ENCODE measurements at regions not wholly inside any gene's neighbourhood (a gene's known extent, or its start where the extent isn't known, plus 50 kb on each side); places are given as distances from the start of the nearest gene placed in this dataset.

- ATAC-seq (ENCODE audit: low read depth): no peak
- no peaks in the 10 kb centered on the region for H4K20me1 ChIP-seq (ENCODE audit: control insufficient read depth, insufficient read depth, low read length, poor library complexity, severe bottlenecking)
Observed at GRCh38 chr22:48551716-48552268, 1275.9 kb downstream of the BRD1 start.

GRCh38 chr22:48551061-48551460 is 1276.6 kb downstream of the BRD1 start:
- Histone ChIP-seq H4K20me1 (ENCODE audit: control insufficient read depth, insufficient read depth, low read length, poor library complexity, severe bottlenecking) (no peaks in the 10 kb centered on the region), H3K27me3 (replicated peaks in 1 of 4; ENCODE audit: control extremely low read depth in 1 of 4, control insufficient read depth in 3 of 4, insufficient read depth in 4 of 4, low read length in 3 of 4) (no peaks in the 10 kb centered on the region), H3K36me3 (replicated peaks in 1 of 2; ENCODE audit: control extremely low read depth in 1 of 2, control insufficient read depth in 1 of 2, extremely low read depth in 1 of 2, insufficient read depth in 2 of 2, low read length in 1 of 2) (no peaks in the 10 kb centered on the region), H3K9me3 (ENCODE audit: control extremely low read depth in 1 of 3, control insufficient read depth in 2 of 3, insufficient read depth in 1 of 3, low read length in 2 of 3) (peaks cover 0 to 7% (median 0%) of the 10 kb centered on the region in 3 donors), H3K4me2 (replicated peaks; ENCODE audit: low read depth, low read length, poor library complexity, severe bottlenecking) (no peak overlapping the region), H3K9ac (ENCODE audit: low read length) (no peak overlapping the region), H2AFZ (ENCODE audit: insufficient read depth, low read depth, low read length, poor library complexity, severe bottlenecking) (no peak overlapping the region), H3K79me2 (ENCODE audit: control insufficient read depth, insufficient read depth, low read length) (no peaks in the 10 kb centered on the region), H3K4me3 (ENCODE audit: control extremely low read depth in 1 of 5, extremely low read depth in 1 of 5, insufficient read depth in 1 of 5, low read depth in 2 of 5, low read length in 4 of 5) (no peak overlapping the region), H3K27ac (ENCODE audit: low read length in 2 of 2) (no peak overlapping the region), H3K4me1 (ENCODE audit: control insufficient read depth in 2 of 2, insufficient read depth in 2 of 2, low read length in 2 of 2) (no peaks in the 10 kb centered on the region)
- no peak for ATAC-seq (ENCODE audit: low read depth)
- ChIA-PET CTCF (no interaction called here), POLR2A (no interaction called here)
- WGBS (ENCODE audit: insufficient coverage): 94% methylated on average over 10 of the region's 10 CpGs
- no peak overlapping the region for H3K27ac Mint-ChIP-seq
- intact Hi-C loops (cut with micrococcal nuclease): no loop called here
- no peaks in the 10 kb centered on the region for H3K27me3 Mint-ChIP-seq
- no peak overlapping the region for H3K4me3 Mint-ChIP-seq
- no peaks in the 10 kb centered on the region for H3K9me3 Mint-ChIP-seq (ENCODE audit: insufficient read depth)
- no peak for DNase-seq
- TF ChIP-seq, protein P1, sequence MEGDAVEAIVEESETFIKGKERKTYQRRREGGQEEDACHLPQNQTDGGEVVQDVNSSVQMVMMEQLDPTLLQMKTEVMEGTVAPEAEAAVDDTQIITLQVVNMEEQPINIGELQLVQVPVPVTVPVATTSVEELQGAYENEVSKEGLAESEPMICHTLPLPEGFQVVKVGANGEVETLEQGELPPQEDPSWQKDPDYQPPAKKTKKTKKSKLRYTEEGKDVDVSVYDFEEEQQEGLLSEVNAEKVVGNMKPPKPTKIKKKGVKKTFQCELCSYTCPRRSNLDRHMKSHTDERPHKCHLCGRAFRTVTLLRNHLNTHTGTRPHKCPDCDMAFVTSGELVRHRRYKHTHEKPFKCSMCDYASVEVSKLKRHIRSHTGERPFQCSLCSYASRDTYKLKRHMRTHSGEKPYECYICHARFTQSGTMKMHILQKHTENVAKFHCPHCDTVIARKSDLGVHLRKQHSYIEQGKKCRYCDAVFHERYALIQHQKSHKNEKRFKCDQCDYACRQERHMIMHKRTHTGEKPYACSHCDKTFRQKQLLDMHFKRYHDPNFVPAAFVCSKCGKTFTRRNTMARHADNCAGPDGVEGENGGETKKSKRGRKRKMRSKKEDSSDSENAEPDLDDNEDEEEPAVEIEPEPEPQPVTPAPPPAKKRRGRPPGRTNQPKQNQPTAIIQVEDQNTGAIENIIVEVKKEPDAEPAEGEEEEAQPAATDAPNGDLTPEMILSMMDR (IDR thresholded peaks at IDR 0.05): no peak
- TF ChIP-seq EZH2 (IDR thresholded peaks at IDR 0.05; ENCODE audit: borderline replicate concordance, insufficient read depth, low read depth, low read length, poor library complexity, severe bottlenecking): no peak
- H3K4me1 Mint-ChIP-seq: no peaks in the 10 kb centered on the region

More at GRCh38 chr22:48551716-48552268, 1275.9 kb downstream of the BRD1 start:
- Histone ChIP-seq H3K4me3 (ENCODE audit: control extremely low read depth in 1 of 5, extremely low read depth in 1 of 5, insufficient read depth in 1 of 5, low read depth in 2 of 5, low read length in 4 of 5) (no peak overlapping the region), H3K4me1 (ENCODE audit: control insufficient read depth in 2 of 2, insufficient read depth in 2 of 2, low read length in 2 of 2) (no peaks in the 10 kb centered on the region), H3K4me2 (replicated peaks; ENCODE audit: low read depth, low read length, poor library complexity, severe bottlenecking) (no peak overlapping the region), H2AFZ (ENCODE audit: insufficient read depth, low read depth, low read length, poor library complexity, severe bottlenecking) (no peak overlapping the region), H3K36me3 (replicated peaks in 1 of 2; ENCODE audit: control extremely low read depth in 1 of 2, control insufficient read depth in 1 of 2, extremely low read depth in 1 of 2, insufficient read depth in 2 of 2, low read length in 1 of 2) (no peaks in the 10 kb centered on the region), H3K9me3 (ENCODE audit: control extremely low read depth in 1 of 3, control insufficient read depth in 2 of 3, insufficient read depth in 1 of 3, low read length in 2 of 3) (peaks cover 0 to 11% (median 0%) of the 10 kb centered on the region in 3 donors), H3K27ac (ENCODE audit: low read length in 2 of 2) (no peak overlapping the region), H3K27me3 (replicated peaks in 1 of 4; ENCODE audit: control extremely low read depth in 1 of 4, control insufficient read depth in 3 of 4, insufficient read depth in 4 of 4, low read length in 3 of 4) (no peaks in the 10 kb centered on the region), H3K9ac (ENCODE audit: low read length) (no peak overlapping the region), H3K79me2 (ENCODE audit: control insufficient read depth, insufficient read depth, low read length) (no peaks in the 10 kb centered on the region)
- WGBS (ENCODE audit: insufficient coverage): 82% methylated on average over 13 of the region's 17 CpGs
- no peak for DNase-seq
- ChIA-PET POLR2A (no interaction called here), CTCF (no interaction called here)
- H3K27ac Mint-ChIP-seq: no peak overlapping the region
- intact Hi-C loops (cut with micrococcal nuclease): no loop called here
- H3K9me3 Mint-ChIP-seq (ENCODE audit: insufficient read depth): no peaks in the 10 kb centered on the region
- no peaks in the 10 kb centered on the region for H3K4me1 Mint-ChIP-seq
- no peak overlapping the region for H3K4me3 Mint-ChIP-seq
- no peak for TF ChIP-seq EZH2 (IDR thresholded peaks at IDR 0.05; ENCODE audit: borderline replicate concordance, insufficient read depth, low read depth, low read length, poor library complexity, severe bottlenecking)
- TF ChIP-seq, protein P1 (IDR thresholded peaks at IDR 0.05): no peak
- H3K27me3 Mint-ChIP-seq: no peaks in the 10 kb centered on the region
